GM04503 (cell line): ENCODE measurements at regions not wholly inside any gene's neighbourhood (a gene's known extent, or its start where the extent isn't known, plus 50 kb on each side); places are given as distances from the start of the nearest gene placed in this dataset.
"Not testable (repeated sequence)": the region's sequence is repeated elsewhere in the genome, so short reads cannot be mapped to it uniquely, and the experiment has no call there.

ENCODE experiments used
- DNase-seq: peaks from one replicate; pipeline ENCODE4 v3.0.0-alpha.2; 2012; ENCODE audit warnings: low read depth

DNA sequence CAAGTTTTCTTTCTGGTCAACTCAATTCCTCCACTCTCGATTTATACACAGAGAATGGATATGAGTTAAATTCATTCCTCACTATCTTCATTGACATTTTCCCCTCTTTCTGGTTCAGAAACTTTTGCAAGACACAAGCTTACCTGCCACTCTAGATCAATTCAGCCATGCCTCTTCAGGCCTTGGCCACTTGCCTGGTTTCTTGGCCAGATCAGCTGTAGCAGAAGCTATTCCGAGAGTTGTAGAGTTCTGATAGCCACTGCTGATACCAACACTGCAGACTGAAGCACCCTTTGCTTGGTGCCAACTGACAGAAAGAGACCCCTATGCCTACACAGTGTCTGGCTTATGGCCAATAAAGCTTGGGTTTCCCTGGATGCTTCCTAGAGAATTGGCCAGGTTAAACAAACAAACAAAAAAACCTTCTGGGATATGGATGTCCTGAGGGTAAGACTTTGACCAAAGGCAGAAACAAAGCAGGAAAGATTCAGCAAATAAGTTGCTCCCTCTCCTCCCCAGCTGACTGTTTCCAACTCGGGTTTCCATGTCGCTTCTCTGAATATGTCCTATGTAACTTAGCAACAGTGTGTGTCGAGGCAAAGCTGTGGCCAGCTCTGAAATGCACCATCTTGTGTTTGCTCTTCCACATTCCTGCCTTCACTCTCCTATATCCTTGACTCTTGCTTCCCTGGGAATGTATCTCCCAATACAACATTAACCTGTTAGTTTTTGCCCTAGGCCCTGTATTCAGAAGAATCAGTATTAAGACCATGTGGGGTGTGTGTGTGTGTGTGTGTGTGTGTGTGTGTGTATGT is 521.6 kb downstream of the EPHA3 start:
- DNase-seq = no peak

GRCh38 chr3:89635137-89635536 is 527.7 kb downstream of the EPHA3 start:
- no peak for DNase-seq

- no peak for DNase-seq
These were observed 537.3 kb downstream of the EPHA3 start for GRCh38 chr3:89644716-89645115.

DNA sequence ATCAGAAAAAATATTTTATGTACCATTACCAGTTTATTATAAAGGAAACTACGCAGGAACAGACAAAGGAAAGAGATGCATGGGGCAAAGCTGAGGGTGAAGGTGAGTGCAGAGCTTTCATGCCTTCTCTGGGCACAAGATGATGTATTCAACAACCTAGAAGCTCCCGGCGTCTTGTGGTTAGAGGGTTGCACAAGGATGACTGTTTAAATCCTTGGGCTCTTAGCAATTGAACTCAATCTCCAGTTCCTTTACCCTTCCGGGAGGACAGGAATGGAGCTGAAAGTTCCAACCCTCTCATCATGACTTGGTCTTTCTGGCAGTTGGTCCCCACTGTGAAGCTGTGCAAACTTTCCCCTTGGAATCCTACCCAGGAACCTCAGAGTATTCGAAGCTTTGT is 542.0 kb downstream of the EPHA3 start:
- DNase-seq = no peak

- DNase-seq = no peak
These were observed 546.6 kb downstream of the EPHA3 start for GRCh38 chr3:89654031-89654430.

DNA sequence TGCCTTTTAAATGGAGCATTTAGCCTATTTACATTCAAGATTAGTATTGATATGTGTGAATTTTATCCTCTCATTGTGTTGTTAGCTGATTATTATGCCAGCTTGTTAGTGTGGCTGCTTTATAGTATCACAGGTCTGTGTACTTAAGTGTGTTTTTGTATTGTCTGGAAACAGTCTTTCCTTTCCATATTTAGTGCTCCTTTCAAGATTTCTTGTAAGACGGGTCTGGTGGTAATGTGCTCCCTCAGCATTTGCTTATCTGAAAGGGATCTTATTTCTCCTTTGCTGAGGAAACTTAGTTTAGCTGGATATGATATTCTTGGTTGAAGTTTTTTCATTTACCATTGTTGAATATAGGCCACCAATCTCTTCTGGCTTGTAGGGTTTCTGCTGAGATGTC is 549.0 kb downstream of the EPHA3 start:
- no peak for DNase-seq

GRCh38 chr3:89679686-89680085 is 572.3 kb downstream of the EPHA3 start:
- DNase-seq = no peak

GRCh38 chr3:89682556-89682955 is 575.1 kb downstream of the EPHA3 start:
- DNase-seq = no peak

DNA sequence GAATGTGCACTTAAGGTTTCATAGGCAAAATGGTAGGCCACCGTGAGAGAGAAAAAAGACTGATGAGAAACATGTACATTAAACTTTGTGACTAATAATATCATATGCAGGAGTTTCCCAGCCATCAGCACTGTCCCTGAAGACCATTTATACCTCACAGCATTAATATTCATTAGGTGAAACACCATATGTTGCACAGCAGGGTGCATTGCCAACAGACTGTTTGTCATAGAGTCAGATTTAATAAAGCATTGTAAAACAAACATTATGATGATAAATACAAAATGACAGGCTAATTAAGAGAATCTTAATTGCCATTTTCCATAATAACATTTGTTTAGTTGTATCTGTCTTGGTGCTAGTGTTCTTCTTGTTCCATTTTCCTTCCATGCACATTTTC is 578.3 kb downstream of the EPHA3 start:
- no peak for DNase-seq

DNA sequence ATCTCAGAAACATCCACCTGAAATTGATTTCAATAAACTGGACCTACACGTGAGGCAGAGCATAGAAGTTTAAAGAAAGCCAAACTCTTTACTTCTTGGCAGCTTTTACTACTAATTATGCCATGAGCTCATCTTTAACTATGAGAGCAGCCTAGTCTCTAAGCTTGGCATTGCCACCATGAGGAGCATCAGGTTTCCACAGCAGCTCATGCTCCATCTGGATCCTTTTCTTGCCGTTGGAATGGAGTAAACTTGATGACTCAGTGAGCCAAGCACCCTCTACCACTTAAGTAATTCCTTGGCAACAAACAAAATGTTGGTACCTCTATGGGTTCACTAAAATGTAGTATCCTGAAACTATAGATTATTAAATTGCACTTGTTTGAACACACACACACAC is 583.2 kb downstream of the EPHA3 start:
- no peak for DNase-seq

DNA sequence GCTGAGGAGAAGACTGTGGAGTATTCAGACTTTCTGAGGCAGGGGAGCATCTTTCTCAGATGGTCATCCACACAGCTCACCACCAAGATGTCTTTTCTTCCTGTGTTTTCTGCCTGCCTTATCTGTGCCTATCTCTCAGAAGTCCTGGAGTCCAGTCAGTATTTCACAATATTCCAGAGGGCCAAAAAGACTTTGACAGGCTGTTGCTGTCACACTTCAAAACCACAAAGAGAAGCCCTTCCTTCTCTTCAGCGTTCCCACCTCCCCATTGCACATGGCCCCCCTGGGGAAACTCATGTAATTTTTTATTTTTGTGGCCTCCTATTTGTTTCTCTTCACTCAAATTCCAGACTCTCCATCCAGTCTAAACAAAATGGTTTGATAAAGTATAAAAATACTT is 585.2 kb downstream of the EPHA3 start:
- DNase-seq = no peak

- DNase-seq = no peak
These were observed 590.0 kb downstream of the EPHA3 start for GRCh38 chr3:89697321-89697916.

DNA sequence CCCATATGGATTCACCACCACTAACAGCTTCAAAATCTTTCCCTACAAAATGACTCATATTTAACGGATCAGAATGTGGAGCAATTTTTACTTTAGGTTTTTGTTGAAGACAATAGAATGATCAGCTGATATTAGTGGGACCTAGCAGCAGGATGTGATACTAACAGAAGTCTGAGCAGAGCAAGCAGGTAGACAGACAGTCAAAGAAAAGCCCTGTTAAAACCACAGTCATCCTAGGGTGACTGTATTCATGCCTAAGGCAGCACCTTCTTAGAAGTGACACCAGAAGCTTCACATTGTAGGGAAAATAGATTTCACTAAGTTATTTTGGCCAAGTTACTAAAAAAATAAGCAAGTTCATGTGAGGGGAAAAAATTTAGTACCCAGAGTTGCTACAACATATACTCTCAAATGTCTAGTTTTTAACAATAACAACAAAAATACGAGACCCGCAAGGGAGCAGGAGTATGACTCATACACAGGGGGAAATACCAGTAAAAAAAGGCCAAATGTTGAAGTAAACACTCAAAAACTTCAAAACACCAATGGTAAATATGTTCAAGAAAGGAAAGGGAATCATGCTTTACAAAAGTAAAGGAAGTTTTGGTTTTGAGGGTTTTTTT is 590.9 kb downstream of the EPHA3 start:
- DNase-seq = no peak

- DNase-seq = no peak
These were observed 591.8 kb downstream of the EPHA3 start for GRCh38 chr3:89699229-89699628.

DNA sequence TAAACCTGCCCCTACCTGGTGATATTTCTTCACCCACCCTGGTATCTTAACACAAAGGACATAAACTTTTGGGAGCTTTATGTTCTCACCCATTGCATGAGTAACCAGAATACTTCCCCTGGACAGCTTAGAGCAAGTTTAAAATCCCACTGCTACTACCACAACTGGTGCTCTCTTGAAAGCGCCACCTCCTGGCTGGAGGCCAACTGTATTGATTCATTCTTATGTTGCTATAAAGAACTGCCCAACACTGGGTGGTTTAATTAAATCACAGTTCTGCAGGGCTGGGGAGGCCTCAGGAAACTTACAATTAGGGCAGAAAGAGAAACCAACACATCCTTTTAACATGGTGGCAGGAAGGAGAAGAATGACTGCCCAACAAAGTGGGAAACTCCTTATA is 592.4 kb downstream of the EPHA3 start:
- no peak for DNase-seq

DNA sequence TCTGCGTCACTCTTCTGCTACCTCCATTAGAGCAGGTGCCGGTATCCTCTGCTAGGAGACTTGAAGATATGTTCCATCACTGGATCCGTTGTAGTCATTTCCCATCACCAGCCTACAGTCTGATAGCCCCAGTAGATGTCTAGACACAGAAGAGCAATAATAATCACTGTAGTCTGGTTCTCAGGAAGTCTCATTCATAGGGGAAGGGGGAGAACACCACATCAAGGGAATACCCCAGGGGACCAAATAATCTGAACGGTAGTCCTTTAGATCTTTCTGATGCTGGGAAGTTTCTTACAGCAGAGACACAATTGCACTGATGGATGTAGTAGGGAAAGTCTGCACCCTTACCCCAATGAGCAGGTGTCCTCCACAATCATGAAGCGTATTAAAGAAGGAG is 595.0 kb downstream of the EPHA3 start:
- no peak for DNase-seq

DNA sequence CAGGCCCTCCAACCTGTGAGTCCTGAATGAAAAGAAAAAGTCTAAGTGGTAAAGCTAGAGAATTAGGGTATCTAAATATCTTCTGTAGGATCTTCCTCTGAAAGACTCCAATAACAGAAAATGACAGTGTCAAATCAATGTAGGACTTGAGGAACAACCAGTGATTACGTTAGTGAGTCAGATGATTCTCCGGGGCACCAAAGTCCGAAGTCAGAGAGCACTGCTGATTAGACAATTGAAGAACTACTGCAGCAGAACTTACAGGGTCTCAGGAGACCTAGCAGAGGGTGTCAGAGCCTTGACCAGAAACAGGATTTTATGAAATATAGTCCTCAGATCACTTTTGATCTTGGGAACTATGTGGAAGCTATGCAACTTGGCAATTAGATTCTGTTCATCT is 605.8 kb downstream of the EPHA3 start:
- DNase-seq = no peak

- no peak for DNase-seq
These were observed 606.8 kb downstream of the EPHA3 start for GRCh38 chr3:89714237-89714636.

GRCh38 chr3:89740080-89740880 is 632.9 kb downstream of the EPHA3 start:
- no peak for DNase-seq

GRCh38 chr3:89740881-89741177 is 633.4 kb downstream of the EPHA3 start:
- no peak for DNase-seq

DNA sequence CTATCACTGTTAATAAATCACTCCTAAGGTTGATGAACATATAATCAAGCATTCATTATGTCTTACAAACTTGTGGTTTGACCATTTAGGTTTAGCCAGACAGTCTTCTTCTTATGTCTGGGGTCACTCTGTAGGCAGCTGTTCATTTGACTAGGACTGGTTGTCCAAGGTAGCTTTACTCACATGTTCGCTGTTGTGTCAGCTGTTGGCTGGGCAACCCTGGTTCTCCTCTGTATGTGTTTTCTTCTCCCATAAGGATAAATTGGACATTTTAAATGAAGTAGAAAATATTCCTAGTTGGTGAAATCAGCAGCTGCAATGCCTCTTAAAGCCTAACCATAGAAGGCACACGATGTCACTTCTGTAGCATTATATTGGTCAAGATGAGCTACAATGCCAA is 635.1 kb downstream of the EPHA3 start:
- DNase-seq = no peak

DNA sequence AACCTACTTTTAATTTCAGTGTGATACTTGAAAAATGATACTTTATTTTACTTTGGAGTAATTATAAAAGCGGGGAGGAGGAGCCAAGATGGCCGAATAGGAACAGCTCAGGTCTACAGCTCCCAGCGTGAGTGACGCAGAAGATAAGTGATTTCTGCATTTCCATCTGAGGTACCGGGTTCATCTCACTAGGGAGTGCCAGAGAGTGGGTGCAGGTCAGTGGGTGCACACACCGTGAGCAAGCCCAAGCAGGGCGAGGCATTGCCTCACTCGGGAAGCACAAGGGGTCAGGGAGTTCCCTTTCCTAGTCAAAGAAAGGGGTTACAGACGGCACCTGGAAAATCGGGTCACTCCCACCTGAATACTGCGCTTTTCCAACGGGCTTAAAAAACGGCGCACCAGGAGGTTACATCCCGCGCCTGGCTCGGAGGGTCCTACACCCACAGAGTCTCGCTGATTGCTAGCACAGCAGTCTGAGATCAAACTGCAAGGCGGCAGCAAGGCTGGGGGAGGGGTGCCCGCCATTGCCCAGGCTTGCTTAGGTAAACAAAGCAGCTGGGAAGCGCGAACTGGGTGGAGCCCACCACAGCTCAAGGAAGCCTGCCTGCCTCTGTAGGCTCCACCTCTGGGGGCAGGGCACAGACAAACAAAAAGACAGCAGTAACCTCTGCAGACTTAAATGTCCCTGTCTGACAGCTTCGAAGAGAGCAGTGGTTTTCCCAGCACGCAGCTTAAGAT is 640.3 kb downstream of the EPHA3 start:
- DNase-seq = not testable (repeated sequence)
